ENCODE measurements at regions not wholly inside any gene's neighbourhood (a gene's known extent, or its start where the extent isn't known, plus 50 kb on each side); places are given as distances from the start of the nearest gene placed in this dataset.

GRCh38 chr3:40858364-40859115 lies 333.8 kb downstream of the ZNF621 start:
- no peak for TF ChIP-seq CTCF (IDR thresholded peaks at IDR 0.05; ENCODE audit: control insufficient read depth, extremely low read depth, insufficient read depth)
- H3K4me3 ChIP-seq (ENCODE audit: low read depth, low read length) = no peak overlapping the region
- no peak for DNase-seq (ENCODE audit: low read depth)

DNA sequence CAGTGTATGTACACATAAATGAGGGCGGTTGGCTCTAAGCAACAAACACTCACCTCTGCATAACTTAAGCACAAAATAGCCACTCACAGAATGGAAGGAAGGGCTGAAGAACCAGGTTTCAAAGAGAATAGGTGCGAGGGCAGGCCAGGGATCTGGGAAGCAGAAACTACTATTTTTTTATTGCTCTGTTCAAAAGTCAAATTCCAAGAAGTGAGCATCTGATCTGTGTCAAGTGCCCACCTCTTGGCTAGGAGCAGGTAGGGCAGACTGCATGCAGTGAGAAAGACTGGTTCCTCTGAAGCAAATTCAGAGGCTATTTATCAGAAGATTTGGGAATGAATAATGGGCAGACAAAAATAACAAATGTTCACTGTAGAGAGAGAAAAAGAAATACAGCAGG lies 336.4 kb upstream of the CTNNB1 start:
- no peak for TF ChIP-seq CTCF (IDR thresholded peaks at IDR 0.05; ENCODE audit: control insufficient read depth, extremely low read depth, insufficient read depth)
- no peak overlapping the region for H3K4me3 ChIP-seq (ENCODE audit: low read depth, low read length)

DNA sequence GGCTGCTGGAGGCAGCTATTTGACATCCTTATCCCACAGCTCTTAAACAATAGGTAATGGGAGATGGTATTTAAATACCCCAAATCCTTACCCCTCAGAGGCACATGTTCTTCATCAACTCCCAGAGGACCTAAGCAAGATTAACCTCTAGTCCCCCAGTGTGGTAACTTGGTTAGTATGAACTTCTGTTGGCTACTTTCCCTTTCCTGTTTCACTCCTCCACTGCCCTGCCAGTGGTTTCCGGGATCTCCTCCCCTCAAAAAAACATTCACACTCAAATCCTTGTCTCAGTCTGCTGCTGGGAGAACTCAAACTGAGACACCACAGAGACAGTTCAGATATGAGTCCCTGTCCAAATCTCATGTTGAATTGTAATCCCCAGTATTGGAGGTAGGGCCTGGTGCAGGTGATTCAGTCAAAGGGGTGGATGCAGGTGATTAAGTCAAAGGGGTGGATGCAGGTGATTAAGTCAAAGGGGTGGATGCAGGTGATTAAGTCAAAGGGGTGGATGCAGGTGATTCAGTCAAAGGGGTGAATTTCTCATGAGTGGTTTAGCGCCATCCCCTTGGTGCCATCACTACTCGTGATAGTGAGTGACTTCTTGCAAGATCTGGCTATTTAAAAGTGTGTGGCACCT lies 335.0 kb upstream of the CTNNB1 start:
- no peak for DNase-seq (ENCODE audit: low read depth)

More for the DNA sequence above, 336.4 kb upstream of the CTNNB1 start:
- no peak for DNase-seq (ENCODE audit: low read depth)

GRCh38 chr3:40864915-40865314 lies 334.4 kb upstream of the CTNNB1 start:
- H3K4me3 ChIP-seq (ENCODE audit: low read depth, low read length) = no peak overlapping the region
- DNase-seq (ENCODE audit: low read depth) = no peak
- TF ChIP-seq CTCF (IDR thresholded peaks at IDR 0.05; ENCODE audit: control insufficient read depth, extremely low read depth, insufficient read depth) = no peak

More for the DNA sequence above, 335.0 kb upstream of the CTNNB1 start:
- TF ChIP-seq CTCF (IDR thresholded peaks at IDR 0.05; ENCODE audit: control insufficient read depth, extremely low read depth, insufficient read depth) = no peak
- no peak overlapping the region for H3K4me3 ChIP-seq (ENCODE audit: low read depth, low read length)

DNA sequence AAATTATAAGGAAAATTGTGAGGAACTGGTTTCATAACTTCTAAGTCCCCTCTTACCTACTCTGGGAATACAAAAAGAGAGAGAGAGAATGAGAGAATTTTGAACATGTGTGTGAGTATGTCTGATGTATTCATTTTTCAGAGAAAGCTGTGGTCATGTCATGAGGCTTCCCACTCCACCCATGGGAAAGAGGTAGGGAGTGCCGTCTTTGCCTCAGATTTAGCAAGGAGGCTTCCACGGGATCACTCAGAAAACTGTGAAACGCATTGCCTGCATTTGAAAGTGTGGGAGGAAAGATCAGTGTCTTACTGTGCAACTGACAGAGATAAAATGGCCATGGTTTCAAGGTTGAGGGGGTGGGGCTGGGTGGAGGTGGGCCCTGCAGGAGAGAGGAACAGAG lies 331.5 kb upstream of the CTNNB1 start:
- H3K4me3 ChIP-seq (ENCODE audit: low read depth, low read length) = no peak overlapping the region
- no peak for DNase-seq (ENCODE audit: low read depth)
- no peak for TF ChIP-seq CTCF (IDR thresholded peaks at IDR 0.05; ENCODE audit: control insufficient read depth, extremely low read depth, insufficient read depth)

DNA sequence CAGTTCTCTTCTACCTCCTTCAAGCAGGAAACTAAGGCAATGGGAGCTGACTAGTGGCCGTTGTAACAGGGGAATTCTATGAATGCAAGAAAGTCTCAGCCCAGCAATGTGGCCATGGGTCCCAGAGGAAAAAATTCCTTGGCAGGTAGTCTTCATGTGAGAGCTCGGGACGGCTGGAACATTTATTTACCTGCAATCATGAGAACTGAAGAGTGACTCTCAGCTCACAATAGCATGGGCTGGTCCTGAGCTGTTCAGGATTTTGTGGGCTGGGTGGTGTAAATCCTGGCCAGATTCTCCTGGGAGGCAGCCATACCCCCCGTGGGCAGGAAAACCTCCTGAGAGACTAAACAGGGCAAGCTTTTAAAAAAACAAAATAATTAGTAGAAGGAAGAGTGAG lies 330.3 kb upstream of the CTNNB1 start:
- no peak for TF ChIP-seq CTCF (IDR thresholded peaks at IDR 0.05; ENCODE audit: control insufficient read depth, extremely low read depth, insufficient read depth)
- no peak for DNase-seq (ENCODE audit: low read depth)
- no peak overlapping the region for H3K4me3 ChIP-seq (ENCODE audit: low read depth, low read length)
